ENCODE measurements at regions not wholly inside any gene's neighbourhood (a gene's known extent, or its start where the extent isn't known, plus 50 kb on each side); places are given as distances from the start of the nearest gene placed in this dataset.
"Not testable (repeated sequence)": the region's sequence is repeated elsewhere in the genome, so short reads cannot be mapped to it uniquely, and the experiment has no call there.

DNA sequence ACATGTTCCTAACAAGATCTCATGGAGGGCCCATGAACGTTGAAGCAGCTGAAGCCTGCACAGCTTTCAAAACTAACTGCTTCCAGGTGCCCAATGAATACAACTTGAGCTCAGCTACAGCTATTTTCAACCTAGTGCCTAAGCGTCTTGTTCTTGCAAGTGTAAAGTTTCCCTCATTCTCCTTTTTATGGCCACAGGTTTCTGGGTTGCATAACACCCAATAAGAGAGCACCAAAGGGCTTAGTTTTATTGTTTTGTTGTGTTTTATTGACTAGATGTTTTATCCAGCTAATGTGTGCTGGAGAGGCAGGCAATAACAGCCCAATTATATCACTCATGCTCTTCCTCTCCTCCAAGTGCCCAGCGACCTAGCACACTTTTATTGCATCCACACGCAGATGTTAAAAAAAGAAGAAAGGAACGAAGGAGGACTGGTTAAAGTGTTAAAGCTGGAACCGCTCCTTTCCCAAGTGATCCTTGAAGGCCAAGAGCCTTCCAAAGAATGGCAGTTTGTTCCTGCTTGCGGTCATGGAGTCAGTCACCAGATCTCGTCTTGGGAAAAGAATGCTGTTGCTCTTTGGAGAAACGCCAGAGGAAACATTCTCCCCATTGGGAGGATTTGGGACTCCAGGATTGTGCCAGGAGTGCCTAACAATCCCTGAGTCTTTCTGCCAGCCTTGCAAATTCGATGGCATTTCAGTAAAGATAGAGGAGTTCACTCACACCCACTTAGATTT is 156.9 kb downstream of the MEX3B start:
- no peak for TF ChIP-seq CTCF (conservative IDR thresholded peaks at IDR 0.05; ENCODE audit: low read depth, low read length)
- no peak overlapping the region for H3K27ac ChIP-seq
- H3K36me3 ChIP-seq (ENCODE audit: insufficient read depth) = no peaks in the 10 kb centered on the region
- no peak overlapping the region for H3K4me3 ChIP-seq (IDR thresholded peaks at IDR 0.05; ENCODE audit: insufficient read depth, low read depth, low read length)
- no peaks in the 10 kb centered on the region for H3K79me2 ChIP-seq (ENCODE audit: insufficient read depth, low read depth)
- no peaks in the 10 kb centered on the region for H3K27me3 ChIP-seq (ENCODE audit: insufficient read depth, low read depth)
- H3K9ac ChIP-seq = no peak overlapping the region
- H3K4me1 ChIP-seq (ENCODE audit: low read depth, poor library complexity, severe bottlenecking) = no peaks in the 10 kb centered on the region
- no peak overlapping the region for H3K4me2 ChIP-seq
- H2AFZ ChIP-seq (ENCODE audit: low read depth) = no peak overlapping the region
- H4K20me1 ChIP-seq (ENCODE audit: insufficient read depth) = no peaks in the 10 kb centered on the region

DNA sequence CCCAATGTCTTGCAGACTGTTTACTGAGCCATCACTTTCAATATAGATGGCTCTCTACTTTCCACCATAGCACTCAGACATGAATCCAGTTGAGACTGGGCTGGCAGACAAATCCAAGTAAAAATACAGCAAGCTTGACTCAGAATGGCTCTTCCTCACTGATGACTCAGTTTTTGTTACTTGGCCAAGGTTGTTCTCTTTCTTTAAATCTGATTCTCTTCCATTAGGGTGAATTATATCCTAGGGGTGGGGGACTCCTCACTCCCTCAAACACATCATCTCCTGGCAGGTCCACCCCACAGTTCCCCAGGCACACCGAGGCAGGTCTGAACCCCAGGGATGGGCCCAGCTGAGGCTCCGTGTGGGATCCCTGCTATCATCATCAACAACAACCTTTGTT is 157.9 kb downstream of the MEX3B start:
- H4K20me1 ChIP-seq (ENCODE audit: insufficient read depth) = no peaks in the 10 kb centered on the region
- H3K79me2 ChIP-seq (ENCODE audit: insufficient read depth, low read depth) = no peaks in the 10 kb centered on the region
- no peak overlapping the region for H3K27ac ChIP-seq
- TF ChIP-seq CTCF (conservative IDR thresholded peaks at IDR 0.05; ENCODE audit: low read depth, low read length) = no peak
- H3K4me1 ChIP-seq (ENCODE audit: low read depth, poor library complexity, severe bottlenecking) = no peaks in the 10 kb centered on the region
- no peak overlapping the region for H3K4me3 ChIP-seq (IDR thresholded peaks at IDR 0.05; ENCODE audit: insufficient read depth, low read depth, low read length)
- no peak overlapping the region for H2AFZ ChIP-seq (ENCODE audit: low read depth)
- H3K9ac ChIP-seq = no peak overlapping the region
- no peak overlapping the region for H3K4me2 ChIP-seq
- no peaks in the 10 kb centered on the region for H3K27me3 ChIP-seq (ENCODE audit: insufficient read depth, low read depth)
- no peaks in the 10 kb centered on the region for H3K36me3 ChIP-seq (ENCODE audit: insufficient read depth)

GRCh38 chr15:81887188-81887587 is 158.6 kb downstream of the MEX3B start:
- not testable (repeated sequence) for H3K27ac ChIP-seq; H3K27me3 ChIP-seq (ENCODE audit: insufficient read depth, low read depth); H3K79me2 ChIP-seq (ENCODE audit: insufficient read depth, low read depth); H3K4me3 ChIP-seq (IDR thresholded peaks at IDR 0.05; ENCODE audit: insufficient read depth, low read depth, low read length); H3K9ac ChIP-seq; H4K20me1 ChIP-seq (ENCODE audit: insufficient read depth); H3K4me1 ChIP-seq (ENCODE audit: low read depth, poor library complexity, severe bottlenecking); H3K4me2 ChIP-seq; H2AFZ ChIP-seq (ENCODE audit: low read depth); H3K36me3 ChIP-seq (ENCODE audit: insufficient read depth)

- no peak overlapping the region for H2AFZ ChIP-seq (ENCODE audit: low read depth)
- H3K36me3 ChIP-seq (ENCODE audit: insufficient read depth) = no peaks in the 10 kb centered on the region
- no peaks in the 10 kb centered on the region for H3K27me3 ChIP-seq (ENCODE audit: insufficient read depth, low read depth)
- no peaks in the 10 kb centered on the region for H3K4me1 ChIP-seq (ENCODE audit: low read depth, poor library complexity, severe bottlenecking)
- H3K4me2 ChIP-seq = no peak overlapping the region
- no peak overlapping the region for H3K9ac ChIP-seq
- H3K4me3 ChIP-seq (IDR thresholded peaks at IDR 0.05; ENCODE audit: insufficient read depth, low read depth, low read length) = no peak overlapping the region
- H3K79me2 ChIP-seq (ENCODE audit: insufficient read depth, low read depth) = no peaks in the 10 kb centered on the region
- no peaks in the 10 kb centered on the region for H4K20me1 ChIP-seq (ENCODE audit: insufficient read depth)
- no peak for TF ChIP-seq CTCF (conservative IDR thresholded peaks at IDR 0.05; ENCODE audit: low read depth, low read length)
- no peak overlapping the region for H3K27ac ChIP-seq
Observed at GRCh38 chr15:81886591-81886990, 159.2 kb downstream of the MEX3B start.

- Histone ChIP-seq H2AFZ (ENCODE audit: low read depth) (no peak overlapping the region), H4K20me1 (ENCODE audit: insufficient read depth) (no peaks in the 10 kb centered on the region), H3K4me1 (ENCODE audit: low read depth, poor library complexity, severe bottlenecking) (no peaks in the 10 kb centered on the region), H3K4me3 (IDR thresholded peaks at IDR 0.05; ENCODE audit: insufficient read depth, low read depth, low read length) (no peak overlapping the region), H3K27ac (no peak overlapping the region), H3K79me2 (ENCODE audit: insufficient read depth, low read depth) (no peaks in the 10 kb centered on the region), H3K9ac (no peak overlapping the region), H3K27me3 (ENCODE audit: insufficient read depth, low read depth) (no peaks in the 10 kb centered on the region), H3K4me2 (no peak overlapping the region), H3K36me3 (ENCODE audit: insufficient read depth) (no peaks in the 10 kb centered on the region)
- TF ChIP-seq CTCF (conservative IDR thresholded peaks at IDR 0.05; ENCODE audit: low read depth, low read length) = no peak
Observed at GRCh38 chr15:81886080-81886479, 159.7 kb downstream of the MEX3B start.

Data from KMS-11 (cell line).